GM23338 (cell line): ENCODE measurements at regions not wholly inside any gene's neighbourhood (a gene's known extent, or its start where the extent isn't known, plus 50 kb on each side); places are given as distances from the start of the nearest gene placed in this dataset.

Experiments
- ATAC-seq: fragments of 200-7000 bp; cut with Tn5 transposase; 3 replicates; pipeline ENCODE4 v1.9.1; 2020
- DNase-seq: peaks from one replicate; pipeline ENCODE4 v3.0.0-alpha.2; 2015; ENCODE audit warnings: low spot score
- H2AFZ ChIP-seq: fragments of 200-600 bp; sonication (generic); 2 replicates; pipeline ENCODE4 v1.8.0; 2016; ENCODE audit warnings: antibody characterized with exemption, mild to moderate bottlenecking, moderate library complexity
- H3F3A ChIP-seq: fragments of 200-600 bp; sonication (generic); replicated peaks from 2 replicates; pipeline ENCODE4 v1.8.0; 2017; ENCODE audit warnings: antibody characterized with exemption, mixed run types, low read depth
- H3K27ac ChIP-seq: fragments of 200-600 bp; sonication (generic); 2 replicates; pipeline ENCODE4 v1.6.1; 2016; ENCODE audit warnings: low read depth
- H3K27me3 ChIP-seq: fragments of 200-600 bp; sonication (generic); 2 replicates; pipeline ENCODE4 v1.8.0; 2016; ENCODE audit warnings: mild to moderate bottlenecking, mixed run types, moderate library complexity; ENCODE audit not compliant: insufficient read depth
- H3K36me3 ChIP-seq: fragments of 200-600 bp; sonication (generic); 2 replicates; pipeline ENCODE4 v1.8.0; 2016; ENCODE audit warnings: mild to moderate bottlenecking; ENCODE audit not compliant: insufficient read depth
- H3K4me1 ChIP-seq: fragments of 200-600 bp; sonication (generic); 2 replicates; pipeline ENCODE4 v1.8.0; 2016; ENCODE audit warnings: mild to moderate bottlenecking, moderate library complexity; ENCODE audit not compliant: insufficient read depth
- H3K4me2 ChIP-seq: fragments of 200-600 bp; sonication (generic); 2 replicates; pipeline ENCODE4 v1.7.1; 2017; ENCODE audit warnings: mixed run types
- H3K4me3 ChIP-seq: fragments of 200-600 bp; sonication (generic); 2 replicates; pipeline ENCODE4 v1.6.1; 2016; ENCODE audit warnings: mixed run types
- H3K79me2 ChIP-seq: fragments of 200-600 bp; sonication (generic); replicated peaks from 2 replicates; pipeline ENCODE4 v1.8.0; 2017; ENCODE audit warnings: mild to moderate bottlenecking; ENCODE audit not compliant: insufficient read depth
- H3K9me2 ChIP-seq: fragments of 200-600 bp; sonication (generic); 2 replicates; pipeline ENCODE4 v1.8.0; 2017; ENCODE audit not compliant: insufficient read depth
- H4K20me1 ChIP-seq: fragments of 200-600 bp; sonication (generic); replicated peaks from 2 replicates; pipeline ENCODE4 v1.8.0; 2017; ENCODE audit warnings: mild to moderate bottlenecking; ENCODE audit not compliant: insufficient read depth
- H3K27ac Mint-ChIP-seq: 2 replicates; pipeline ENCODE4 v1.8.0; 2020; ENCODE audit warnings: inconsistent platforms, mild to moderate bottlenecking, moderate library complexity, mixed read lengths
- H3K27me3 Mint-ChIP-seq: 3 replicates; pipeline ENCODE4 v1.8.0; 2022; ENCODE audit warnings: low read depth, mild to moderate bottlenecking, moderate library complexity, mixed read lengths, inconsistent platforms; ENCODE audit not compliant: insufficient read depth, poor library complexity
- H3K36me3 Mint-ChIP-seq: 3 replicates; pipeline ENCODE4 v1.8.0; 2021; ENCODE audit warnings: low read depth, mild to moderate bottlenecking, inconsistent platforms, moderate library complexity, mixed read lengths
- H3K4me1 Mint-ChIP-seq: 3 replicates; pipeline ENCODE4 v1.8.0; 2020; ENCODE audit warnings: mild to moderate bottlenecking, inconsistent platforms, mixed read lengths
- H3K4me3 Mint-ChIP-seq: 3 replicates; pipeline ENCODE4 v1.8.0; 2021; ENCODE audit warnings: moderate library complexity, mild to moderate bottlenecking, inconsistent platforms, mixed read lengths
- H3K9me3 Mint-ChIP-seq: 3 replicates; pipeline ENCODE4 v1.8.0; 2020; ENCODE audit warnings: moderate library complexity, mild to moderate bottlenecking, inconsistent platforms, mixed read lengths
- CREB1 ChIP-seq: fragments of 250-450 bp; sonication (Bioruptor Pico); IDR thresholded peaks from 2 replicates; pipeline ENCODE4 v1.5.0; 2020; ENCODE audit warnings: low read depth, mild to moderate bottlenecking, moderate library complexity
- EZH2 ChIP-seq: fragments of 200-600 bp; sonication (generic); IDR thresholded peaks from one replicate; pipeline ENCODE4 v1.8.0; 2017; ENCODE audit warnings: antibody characterized with exemption, mild to moderate bottlenecking, low read depth; ENCODE audit not compliant: unreplicated experiment
- EZH2phosphoT487 ChIP-seq: fragments of 200-600 bp; sonication (generic); IDR thresholded peaks from one replicate; pipeline ENCODE4 v1.8.1; 2018; ENCODE audit warnings: antibody characterized with exemption; ENCODE audit not compliant: unreplicated experiment
- JUNB ChIP-seq: IDR thresholded peaks from one replicate; pipeline ENCODE4 v1.6.1; 2016; ENCODE audit warnings: antibody characterized with exemption; ENCODE audit not compliant: unreplicated experiment
- NANOG ChIP-seq: IDR thresholded peaks from 2 replicates; pipeline ENCODE4 v1.6.1; 2016; ENCODE audit warnings: antibody characterized with exemption, borderline replicate concordance
- POLR2AphosphoS5 ChIP-seq: IDR thresholded peaks from 2 replicates; pipeline ENCODE4 v1.6.1; 2016; ENCODE audit warnings: antibody characterized with exemption, low read depth
- STAT1 ChIP-seq: IDR thresholded peaks from one replicate; pipeline ENCODE4 v1.6.1; 2016; ENCODE audit warnings: antibody characterized with exemption; ENCODE audit not compliant: unreplicated experiment
- ZNF114 ChIP-seq: fragments of 250-450 bp; sonication (Bioruptor Pico); IDR thresholded peaks from 2 replicates; pipeline ENCODE4 v1.5.0; 2020; ENCODE audit warnings: mild to moderate bottlenecking, moderate library complexity
- ZNF331 ChIP-seq: fragments of 250-450 bp; sonication (Bioruptor Pico); IDR thresholded peaks from 2 replicates; pipeline ENCODE4 v1.5.0; 2020; ENCODE audit warnings: low read depth, mild to moderate bottlenecking, moderate library complexity
- TF ChIP-seq, protein P1 (sequence below): fragments of 250-450 bp; sonication (Bioruptor Pico); IDR thresholded peaks from 2 replicates; pipeline ENCODE4 v1.5.0; 2020; ENCODE audit warnings: mild to moderate bottlenecking, moderate library complexity
- TF ChIP-seq, protein P2 (sequence below): IDR thresholded peaks from one replicate; pipeline ENCODE4 v1.6.1; 2018; ENCODE audit warnings: antibody characterized with exemption; ENCODE audit not compliant: unreplicated experiment
- TF ChIP-seq, protein P3 (sequence below), 2 experiments: fragments of 200-600 bp in 1 of 2; sonication (generic) in 1 of 2; conservative IDR thresholded peaks; 2 replicates each; pipeline versions ENCODE4 v1.5.1 to v1.6.1; 2016 to 2017; ENCODE audit warnings: antibody characterized with exemption in 2 of 2, low read depth in 2 of 2, mild to moderate bottlenecking in 2 of 2, moderate library complexity in 1 of 2
- TF ChIP-seq, protein P4 (sequence below): IDR thresholded peaks from 2 replicates; pipeline ENCODE4 v1.6.1; 2016; ENCODE audit warnings: antibody characterized with exemption

DNA sequence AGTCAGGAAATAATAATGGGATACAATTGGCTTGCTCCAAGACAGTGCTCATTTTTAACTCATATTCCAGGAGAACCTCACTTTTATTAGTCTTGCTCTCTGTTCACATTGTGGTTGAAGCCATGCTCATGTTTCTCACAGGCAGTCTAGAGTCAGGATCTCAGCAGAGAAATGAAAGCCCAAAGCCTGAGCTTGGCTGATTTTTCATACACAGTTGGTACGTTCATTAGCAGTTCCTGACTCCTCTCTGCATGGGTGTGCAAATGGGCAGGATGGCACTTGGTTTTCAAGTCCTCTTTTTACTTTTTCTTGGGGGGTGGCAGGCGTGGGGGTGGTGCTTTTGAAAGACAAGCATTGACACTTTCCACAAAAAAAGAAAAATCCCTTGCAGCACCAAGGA is 56.0 kb upstream of the KLF7 start:
- H3F3A ChIP-seq, result peaks cover 5% of the 10 kb centered on the region
- H3K79me2 ChIP-seq, result no peaks in the 10 kb centered on the region
- no peak overlapping the region for H3K4me3 ChIP-seq
- peak overlapping the region; percentile 61; the same call in 1 of the 2 replicates for H2AFZ ChIP-seq
- DNase-seq (no peak), ATAC-seq (no peak)
- peaks cover 7% of the 10 kb centered on the region for H3K27me3 Mint-ChIP-seq
- no peaks in the 10 kb centered on the region for H3K36me3 Mint-ChIP-seq
- H3K27me3 ChIP-seq, result no peaks in the 10 kb centered on the region
- no peak overlapping the region for H3K27ac Mint-ChIP-seq
- no peaks in the 10 kb centered on the region for H3K36me3 ChIP-seq
- no peaks in the 10 kb centered on the region for H4K20me1 ChIP-seq
- H3K4me2 ChIP-seq, result no peak overlapping the region
- H3K9me2 ChIP-seq, result no peaks in the 10 kb centered on the region
- no peak overlapping the region for H3K4me3 Mint-ChIP-seq
- no peaks in the 10 kb centered on the region for H3K9me3 Mint-ChIP-seq
- TF ChIP-seq EZH2 (no peak), POLR2AphosphoS5 (no peak), JUNB (no peak), EZH2phosphoT487 (no peak), ZNF331 (CRISPR knock-in tag) (no peak), ZNF114 (CRISPR knock-in tag) (no peak), STAT1 (no peak), CREB1 (CRISPR knock-in tag) (no peak), NANOG (no peak)
- TF ChIP-seq, protein P1, sequence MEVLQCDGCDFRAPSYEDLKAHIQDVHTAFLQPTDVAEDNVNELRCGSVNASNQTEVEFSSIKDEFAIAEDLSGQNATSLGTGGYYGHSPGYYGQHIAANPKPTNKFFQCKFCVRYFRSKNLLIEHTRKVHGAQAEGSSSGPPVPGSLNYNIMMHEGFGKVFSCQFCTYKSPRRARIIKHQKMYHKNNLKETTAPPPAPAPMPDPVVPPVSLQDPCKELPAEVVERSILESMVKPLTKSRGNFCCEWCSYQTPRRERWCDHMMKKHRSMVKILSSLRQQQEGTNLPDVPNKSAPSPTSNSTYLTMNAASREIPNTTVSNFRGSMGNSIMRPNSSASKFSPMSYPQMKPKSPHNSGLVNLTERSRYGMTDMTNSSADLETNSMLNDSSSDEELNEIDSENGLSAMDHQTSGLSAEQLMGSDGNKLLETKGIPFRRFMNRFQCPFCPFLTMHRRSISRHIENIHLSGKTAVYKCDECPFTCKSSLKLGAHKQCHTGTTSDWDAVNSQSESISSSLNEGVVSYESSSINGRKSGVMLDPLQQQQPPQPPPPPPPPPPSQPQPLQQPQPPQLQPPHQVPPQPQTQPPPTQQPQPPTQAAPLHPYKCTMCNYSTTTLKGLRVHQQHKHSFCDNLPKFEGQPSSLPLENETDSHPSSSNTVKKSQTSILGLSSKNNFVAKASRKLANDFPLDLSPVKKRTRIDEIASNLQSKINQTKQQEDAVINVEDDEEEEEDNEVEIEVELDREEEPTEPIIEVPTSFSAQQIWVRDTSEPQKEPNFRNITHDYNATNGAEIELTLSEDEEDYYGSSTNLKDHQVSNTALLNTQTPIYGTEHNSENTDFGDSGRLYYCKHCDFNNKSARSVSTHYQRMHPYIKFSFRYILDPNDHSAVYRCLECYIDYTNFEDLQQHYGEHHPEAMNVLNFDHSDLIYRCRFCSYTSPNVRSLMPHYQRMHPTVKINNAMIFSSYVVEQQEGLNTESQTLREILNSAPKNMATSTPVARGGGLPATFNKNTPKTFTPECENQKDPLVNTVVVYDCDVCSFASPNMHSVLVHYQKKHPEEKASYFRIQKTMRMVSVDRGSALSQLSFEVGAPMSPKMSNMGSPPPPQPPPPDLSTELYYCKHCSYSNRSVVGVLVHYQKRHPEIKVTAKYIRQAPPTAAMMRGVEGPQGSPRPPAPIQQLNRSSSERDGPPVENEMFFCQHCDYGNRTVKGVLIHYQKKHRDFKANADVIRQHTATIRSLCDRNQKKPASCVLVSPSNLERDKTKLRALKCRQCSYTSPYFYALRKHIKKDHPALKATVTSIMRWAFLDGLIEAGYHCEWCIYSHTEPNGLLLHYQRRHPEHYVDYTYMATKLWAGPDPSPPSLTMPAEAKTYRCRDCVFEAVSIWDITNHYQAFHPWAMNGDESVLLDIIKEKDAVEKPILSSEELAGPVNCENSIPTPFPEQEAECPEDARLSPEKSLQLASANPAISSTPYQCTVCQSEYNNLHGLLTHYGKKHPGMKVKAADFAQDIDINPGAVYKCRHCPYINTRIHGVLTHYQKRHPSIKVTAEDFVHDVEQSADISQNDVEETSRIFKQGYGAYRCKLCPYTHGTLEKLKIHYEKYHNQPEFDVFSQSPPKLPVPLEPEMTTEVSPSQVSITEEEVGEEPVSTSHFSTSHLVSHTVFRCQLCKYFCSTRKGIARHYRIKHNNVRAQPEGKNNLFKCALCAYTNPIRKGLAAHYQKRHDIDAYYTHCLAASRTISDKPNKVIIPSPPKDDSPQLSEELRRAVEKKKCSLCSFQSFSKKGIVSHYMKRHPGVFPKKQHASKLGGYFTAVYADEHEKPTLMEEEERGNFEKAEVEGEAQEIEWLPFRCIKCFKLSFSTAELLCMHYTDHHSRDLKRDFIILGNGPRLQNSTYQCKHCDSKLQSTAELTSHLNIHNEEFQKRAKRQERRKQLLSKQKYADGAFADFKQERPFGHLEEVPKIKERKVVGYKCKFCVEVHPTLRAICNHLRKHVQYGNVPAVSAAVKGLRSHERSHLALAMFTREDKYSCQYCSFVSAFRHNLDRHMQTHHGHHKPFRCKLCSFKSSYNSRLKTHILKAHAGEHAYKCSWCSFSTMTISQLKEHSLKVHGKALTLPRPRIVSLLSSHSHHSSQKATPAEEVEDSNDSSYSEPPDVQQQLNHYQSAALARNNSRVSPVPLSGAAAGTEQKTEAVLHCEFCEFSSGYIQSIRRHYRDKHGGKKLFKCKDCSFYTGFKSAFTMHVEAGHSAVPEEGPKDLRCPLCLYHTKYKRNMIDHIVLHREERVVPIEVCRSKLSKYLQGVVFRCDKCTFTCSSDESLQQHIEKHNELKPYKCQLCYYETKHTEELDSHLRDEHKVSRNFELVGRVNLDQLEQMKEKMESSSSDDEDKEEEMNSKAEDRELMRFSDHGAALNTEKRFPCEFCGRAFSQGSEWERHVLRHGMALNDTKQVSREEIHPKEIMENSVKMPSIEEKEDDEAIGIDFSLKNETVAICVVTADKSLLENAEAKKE (CRISPR knock-in tag), result no peak
- TF ChIP-seq, protein P2, sequence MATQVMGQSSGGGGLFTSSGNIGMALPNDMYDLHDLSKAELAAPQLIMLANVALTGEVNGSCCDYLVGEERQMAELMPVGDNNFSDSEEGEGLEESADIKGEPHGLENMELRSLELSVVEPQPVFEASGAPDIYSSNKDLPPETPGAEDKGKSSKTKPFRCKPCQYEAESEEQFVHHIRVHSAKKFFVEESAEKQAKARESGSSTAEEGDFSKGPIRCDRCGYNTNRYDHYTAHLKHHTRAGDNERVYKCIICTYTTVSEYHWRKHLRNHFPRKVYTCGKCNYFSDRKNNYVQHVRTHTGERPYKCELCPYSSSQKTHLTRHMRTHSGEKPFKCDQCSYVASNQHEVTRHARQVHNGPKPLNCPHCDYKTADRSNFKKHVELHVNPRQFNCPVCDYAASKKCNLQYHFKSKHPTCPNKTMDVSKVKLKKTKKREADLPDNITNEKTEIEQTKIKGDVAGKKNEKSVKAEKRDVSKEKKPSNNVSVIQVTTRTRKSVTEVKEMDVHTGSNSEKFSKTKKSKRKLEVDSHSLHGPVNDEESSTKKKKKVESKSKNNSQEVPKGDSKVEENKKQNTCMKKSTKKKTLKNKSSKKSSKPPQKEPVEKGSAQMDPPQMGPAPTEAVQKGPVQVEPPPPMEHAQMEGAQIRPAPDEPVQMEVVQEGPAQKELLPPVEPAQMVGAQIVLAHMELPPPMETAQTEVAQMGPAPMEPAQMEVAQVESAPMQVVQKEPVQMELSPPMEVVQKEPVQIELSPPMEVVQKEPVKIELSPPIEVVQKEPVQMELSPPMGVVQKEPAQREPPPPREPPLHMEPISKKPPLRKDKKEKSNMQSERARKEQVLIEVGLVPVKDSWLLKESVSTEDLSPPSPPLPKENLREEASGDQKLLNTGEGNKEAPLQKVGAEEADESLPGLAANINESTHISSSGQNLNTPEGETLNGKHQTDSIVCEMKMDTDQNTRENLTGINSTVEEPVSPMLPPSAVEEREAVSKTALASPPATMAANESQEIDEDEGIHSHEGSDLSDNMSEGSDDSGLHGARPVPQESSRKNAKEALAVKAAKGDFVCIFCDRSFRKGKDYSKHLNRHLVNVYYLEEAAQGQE, result no peak
- TF ChIP-seq, protein P3, sequence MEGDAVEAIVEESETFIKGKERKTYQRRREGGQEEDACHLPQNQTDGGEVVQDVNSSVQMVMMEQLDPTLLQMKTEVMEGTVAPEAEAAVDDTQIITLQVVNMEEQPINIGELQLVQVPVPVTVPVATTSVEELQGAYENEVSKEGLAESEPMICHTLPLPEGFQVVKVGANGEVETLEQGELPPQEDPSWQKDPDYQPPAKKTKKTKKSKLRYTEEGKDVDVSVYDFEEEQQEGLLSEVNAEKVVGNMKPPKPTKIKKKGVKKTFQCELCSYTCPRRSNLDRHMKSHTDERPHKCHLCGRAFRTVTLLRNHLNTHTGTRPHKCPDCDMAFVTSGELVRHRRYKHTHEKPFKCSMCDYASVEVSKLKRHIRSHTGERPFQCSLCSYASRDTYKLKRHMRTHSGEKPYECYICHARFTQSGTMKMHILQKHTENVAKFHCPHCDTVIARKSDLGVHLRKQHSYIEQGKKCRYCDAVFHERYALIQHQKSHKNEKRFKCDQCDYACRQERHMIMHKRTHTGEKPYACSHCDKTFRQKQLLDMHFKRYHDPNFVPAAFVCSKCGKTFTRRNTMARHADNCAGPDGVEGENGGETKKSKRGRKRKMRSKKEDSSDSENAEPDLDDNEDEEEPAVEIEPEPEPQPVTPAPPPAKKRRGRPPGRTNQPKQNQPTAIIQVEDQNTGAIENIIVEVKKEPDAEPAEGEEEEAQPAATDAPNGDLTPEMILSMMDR (conservative IDR thresholded peaks at IDR 0.05; ENCODE audit: low read depth in 2 of 2), result no peak
- TF ChIP-seq, protein P4, sequence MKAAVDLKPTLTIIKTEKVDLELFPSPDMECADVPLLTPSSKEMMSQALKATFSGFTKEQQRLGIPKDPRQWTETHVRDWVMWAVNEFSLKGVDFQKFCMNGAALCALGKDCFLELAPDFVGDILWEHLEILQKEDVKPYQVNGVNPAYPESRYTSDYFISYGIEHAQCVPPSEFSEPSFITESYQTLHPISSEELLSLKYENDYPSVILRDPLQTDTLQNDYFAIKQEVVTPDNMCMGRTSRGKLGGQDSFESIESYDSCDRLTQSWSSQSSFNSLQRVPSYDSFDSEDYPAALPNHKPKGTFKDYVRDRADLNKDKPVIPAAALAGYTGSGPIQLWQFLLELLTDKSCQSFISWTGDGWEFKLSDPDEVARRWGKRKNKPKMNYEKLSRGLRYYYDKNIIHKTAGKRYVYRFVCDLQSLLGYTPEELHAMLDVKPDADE, result no peak
- H3K27ac ChIP-seq, result no peak overlapping the region
- H3K4me1 ChIP-seq, result peaks cover 40% of the 10 kb centered on the region
- peaks cover 45% of the 10 kb centered on the region for H3K4me1 Mint-ChIP-seq
